Adrenal gland (tissue), 9 donors: ENCODE measurements at regions not wholly inside any gene's neighbourhood (a gene's known extent, or its start where the extent isn't known, plus 50 kb on each side); places are given as distances from the start of the nearest gene placed in this dataset.

Source experiments
- DNase-seq, 7 donors: peaks; one replicate each; pipeline ENCODE4 v3.0.0-alpha.2; 2019 to 2020
- H3K27ac ChIP-seq, 5 donors: fragments of 200-600 bp; sonication (generic) in 4 of 5; 1 replicate in 3 of 5; 2 replicates in 2 of 5; pipeline versions ENCODE4 v1.5.1 to v1.8.0; 2016 to 2020; ENCODE audit warnings: mild to moderate bottlenecking in 1 of 5
- H3K27me3 ChIP-seq: fragments of 200-600 bp; 2 replicates; pipeline ENCODE4 v1.8.0; 2021
- H3K36me3 ChIP-seq, 2 donors: fragments of 200-600 bp; replicated peaks in 1 of 2; 1 replicate in 1 of 2; 2 replicates in 1 of 2; pipeline versions ENCODE4 v1.5.1 to v1.8.0; 2018 to 2022
- H3K4me1 ChIP-seq, 2 donors: fragments of 200-600 bp; replicated peaks in 1 of 2; 1 replicate in 1 of 2; 2 replicates in 1 of 2; pipeline versions ENCODE4 v1.5.1 to v1.8.0; 2018 to 2021
- H3K4me3 ChIP-seq, 4 donors: fragments of 200-600 bp; sonication (generic) in 3 of 4; one replicate each; pipeline ENCODE4 v1.5.1; 2016 to 2018
- H3K9me3 ChIP-seq, 3 donors: fragments of 200-600 bp; sonication (generic) in 1 of 3; replicated peaks in 1 of 3; 1 replicate in 2 of 3; 2 replicates in 1 of 3; pipeline versions ENCODE4 v1.5.1 to v1.8.0; 2016 to 2021
- POLR2A ChIP-seq, 2 donors: fragments of 450-650 bp; IDR thresholded peaks; one replicate each; pipeline ENCODE4 v1.6.1; 2017; ENCODE audit warnings: antibody characterized with exemption in 2 of 2, mild to moderate bottlenecking in 2 of 2, moderate library complexity in 1 of 2
- WGBS, 4 donors: extraction: QIAGEN DNeasy Blood & Tissue Kit in 2 of 4; methylation state at CpG; one replicate each; pipeline versions ENCODE4 v1.1.5 to v1.1.7; 2013 to 2017; 5-methylcytosine and 5-hydroxymethylcytosine counted together
- intact Hi-C, 2 donors: fragments of 100-400 bp; cut with DNase I; formaldehyde crosslinking; loops; one replicate each; pipeline versions ENCODE4 v1.14.1 to v1.15.0; 2022 to 2023
- TF ChIP-seq, protein P1 (sequence below), 6 experiments: fragments of 450-650 bp in 4 of 6; fragments of 200-600 bp in 2 of 6; sonication (generic) in 1 of 6; IDR thresholded peaks; 1 replicate in 5 of 6; 2 replicates in 1 of 6; pipeline versions ENCODE4 v1.5.1 to v1.8.0; 2016 to 2021; ENCODE audit warnings: antibody characterized with exemption in 6 of 6, mild to moderate bottlenecking in 2 of 6, moderate library complexity in 1 of 6
- donor health status: healthy with polysubstance abuse.
- donor health status: Bipolar disorder and iron deficiency.
- donor health status: DM: yes; HTN: yes; CAD: no.
- donor health status: DM: no; HTN: no; CAD: no.
- donor health status: DM: no; HTN: no; CAD: no.

DNA sequence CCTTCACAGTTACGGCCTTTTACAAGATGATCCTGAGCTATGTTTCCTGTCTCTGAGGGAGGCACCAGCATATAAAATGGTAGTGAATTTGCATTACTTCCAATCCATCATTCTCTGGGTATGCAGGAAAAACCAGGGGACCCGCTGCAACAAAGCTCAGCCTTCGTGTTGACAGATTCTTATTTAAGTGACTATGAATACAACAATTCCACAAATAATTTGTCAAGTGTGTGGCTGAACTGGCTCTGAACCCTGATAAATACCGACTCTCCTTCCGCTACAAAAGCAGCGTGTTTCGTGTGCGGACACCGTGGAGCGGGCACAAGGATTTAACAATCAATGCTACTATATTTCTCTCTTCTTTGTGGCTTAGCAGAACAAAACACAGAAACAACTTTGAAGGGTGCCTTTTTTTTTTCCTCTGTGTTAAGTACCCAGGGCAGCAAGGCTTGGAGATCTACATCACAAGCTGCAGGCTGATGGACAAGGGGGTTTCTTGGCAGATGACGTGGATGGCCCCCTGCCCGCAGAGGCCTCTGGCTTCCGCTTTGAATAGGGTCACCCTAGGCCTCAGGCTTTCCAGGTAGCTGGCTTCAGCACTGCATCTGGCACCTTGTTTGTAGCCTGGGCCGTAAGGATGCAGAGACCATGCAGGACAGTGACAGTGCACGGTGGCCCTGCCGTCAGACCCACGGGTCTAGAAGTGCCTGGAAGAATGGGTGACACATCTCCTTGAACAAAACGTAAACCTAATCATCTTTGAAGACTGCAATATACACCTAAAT, 280.5 kb upstream of the TSHZ3 start:
- intact Hi-C loops = no loop called here
- no peak for DNase-seq
- Histone ChIP-seq H3K27ac (no peak overlapping the region), H3K36me3 (no peaks in the 10 kb centered on the region), H3K27me3 (no peaks in the 10 kb centered on the region), H3K9me3 (no peaks in the 10 kb centered on the region), H3K4me1 (no peaks in the 10 kb centered on the region), H3K4me3 (no peak overlapping the region)
- TF ChIP-seq, protein P1, sequence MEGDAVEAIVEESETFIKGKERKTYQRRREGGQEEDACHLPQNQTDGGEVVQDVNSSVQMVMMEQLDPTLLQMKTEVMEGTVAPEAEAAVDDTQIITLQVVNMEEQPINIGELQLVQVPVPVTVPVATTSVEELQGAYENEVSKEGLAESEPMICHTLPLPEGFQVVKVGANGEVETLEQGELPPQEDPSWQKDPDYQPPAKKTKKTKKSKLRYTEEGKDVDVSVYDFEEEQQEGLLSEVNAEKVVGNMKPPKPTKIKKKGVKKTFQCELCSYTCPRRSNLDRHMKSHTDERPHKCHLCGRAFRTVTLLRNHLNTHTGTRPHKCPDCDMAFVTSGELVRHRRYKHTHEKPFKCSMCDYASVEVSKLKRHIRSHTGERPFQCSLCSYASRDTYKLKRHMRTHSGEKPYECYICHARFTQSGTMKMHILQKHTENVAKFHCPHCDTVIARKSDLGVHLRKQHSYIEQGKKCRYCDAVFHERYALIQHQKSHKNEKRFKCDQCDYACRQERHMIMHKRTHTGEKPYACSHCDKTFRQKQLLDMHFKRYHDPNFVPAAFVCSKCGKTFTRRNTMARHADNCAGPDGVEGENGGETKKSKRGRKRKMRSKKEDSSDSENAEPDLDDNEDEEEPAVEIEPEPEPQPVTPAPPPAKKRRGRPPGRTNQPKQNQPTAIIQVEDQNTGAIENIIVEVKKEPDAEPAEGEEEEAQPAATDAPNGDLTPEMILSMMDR (IDR thresholded peaks at IDR 0.05) = no peak
- no peak for TF ChIP-seq POLR2A (IDR thresholded peaks at IDR 0.05)
- 88 to 92% (median 89%) methylated on average over 18 of the region's 18 CpGs for WGBS, 4 donors

DNA sequence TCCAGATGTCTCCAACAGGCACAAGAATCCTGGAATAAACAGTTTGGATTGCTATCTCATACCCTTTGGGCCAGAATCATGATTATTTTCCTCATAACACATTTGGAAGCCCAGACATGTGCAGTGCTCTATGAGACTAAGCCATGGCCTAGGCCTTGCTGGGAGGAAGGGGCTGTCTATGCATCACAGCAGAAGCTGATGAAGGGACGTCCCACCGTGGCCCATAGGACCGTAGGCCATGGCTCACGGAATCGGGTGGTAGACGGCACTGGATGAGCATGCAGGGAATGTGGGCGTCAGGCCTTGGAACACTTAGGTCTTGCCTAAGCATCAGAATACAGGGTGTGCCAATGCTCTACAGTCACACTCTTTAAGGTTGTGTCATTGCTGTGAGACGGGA, 283.8 kb upstream of the TSHZ3 start:
- intact Hi-C loops = no loop called here

DNA sequence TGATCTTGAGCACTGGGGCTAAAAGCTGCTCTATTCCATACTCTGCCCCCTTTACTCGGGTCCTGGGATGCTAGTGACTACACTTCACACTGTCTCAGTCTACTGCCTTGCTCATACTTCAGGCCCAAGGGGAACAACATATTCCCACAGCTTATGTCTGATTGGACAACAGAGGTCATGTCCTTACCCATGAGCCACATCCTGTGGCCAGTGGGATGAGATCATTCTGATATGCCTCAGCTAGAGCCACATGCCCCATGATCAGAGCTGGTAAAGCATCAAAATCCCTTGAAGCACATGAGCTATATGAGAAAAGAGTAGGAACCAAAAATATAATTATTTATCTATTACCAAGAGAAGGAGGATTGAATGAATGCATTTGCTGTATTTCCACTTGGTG, 290.1 kb upstream of the TSHZ3 start:
- H3K27ac ChIP-seq = no peak overlapping the region
- no peaks in the 10 kb centered on the region for H3K9me3 ChIP-seq
- intact Hi-C loops = no loop called here
- no peaks in the 10 kb centered on the region for H3K36me3 ChIP-seq
- TF ChIP-seq, protein P1 (IDR thresholded peaks at IDR 0.05) = no peak
- no peak for TF ChIP-seq POLR2A (IDR thresholded peaks at IDR 0.05)
- no peak for DNase-seq
- WGBS, 4 donors = 63 to 83% (median 73%) methylated on average over 1 of the region's 1 CpG
- H3K27me3 ChIP-seq = peaks cover 10% of the 10 kb centered on the region
- no peak overlapping the region for H3K4me3 ChIP-seq
- H3K4me1 ChIP-seq = no peaks in the 10 kb centered on the region

More for the DNA sequence above, 283.8 kb upstream of the TSHZ3 start:
- 91 to 95% (median 93%) methylated on average over 8 of the region's 8 CpGs for WGBS, 4 donors
- Histone ChIP-seq H3K4me3 (no peak overlapping the region), H3K9me3 (no peaks in the 10 kb centered on the region), H3K27me3 (no peaks in the 10 kb centered on the region), H3K36me3 (no peaks in the 10 kb centered on the region), H3K27ac (no peak overlapping the region), H3K4me1 (no peaks in the 10 kb centered on the region)
- DNase-seq = no peak
- TF ChIP-seq, protein P1 (IDR thresholded peaks at IDR 0.05) = no peak

DNA sequence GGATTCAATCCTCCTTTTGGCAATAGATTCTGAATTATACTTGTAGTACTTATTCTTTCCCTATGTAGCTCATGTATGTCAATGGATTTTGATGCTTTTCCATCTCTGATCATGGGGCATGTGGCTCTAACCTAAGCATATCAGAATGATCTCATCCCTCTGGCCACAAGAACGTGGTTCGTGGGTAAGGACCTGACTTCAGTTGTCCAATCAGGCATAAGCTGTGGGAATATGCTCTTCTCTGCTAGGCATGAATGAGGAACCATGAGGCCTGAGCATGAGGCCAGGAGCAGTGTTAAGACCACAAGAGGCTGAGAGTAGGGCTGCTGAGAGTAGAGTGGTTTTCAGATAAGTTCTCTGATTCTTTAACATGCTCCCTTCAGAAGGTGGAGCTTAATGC, 292.4 kb upstream of the TSHZ3 start:
- no peak for TF ChIP-seq POLR2A (IDR thresholded peaks at IDR 0.05)
- TF ChIP-seq, protein P1 (IDR thresholded peaks at IDR 0.05) = no peak
- WGBS, 4 donors = 64 to 77% (median 65%) methylated on average over 2 of the region's 2 CpGs

More for the DNA sequence above, 292.4 kb upstream of the TSHZ3 start:
- Histone ChIP-seq H3K9me3 (no peaks in the 10 kb centered on the region), H3K27me3 (peaks cover 10% of the 10 kb centered on the region), H3K36me3 (no peaks in the 10 kb centered on the region), H3K27ac (no peak overlapping the region), H3K4me1 (no peaks in the 10 kb centered on the region), H3K4me3 (no peak overlapping the region)
- DNase-seq = no peak
- intact Hi-C loops = no loop called here
